ENCODE measurements at regions not wholly inside any gene's neighbourhood (a gene's known extent, or its start where the extent isn't known, plus 50 kb on each side); places are given as distances from the start of the nearest gene placed in this dataset.

DNA sequence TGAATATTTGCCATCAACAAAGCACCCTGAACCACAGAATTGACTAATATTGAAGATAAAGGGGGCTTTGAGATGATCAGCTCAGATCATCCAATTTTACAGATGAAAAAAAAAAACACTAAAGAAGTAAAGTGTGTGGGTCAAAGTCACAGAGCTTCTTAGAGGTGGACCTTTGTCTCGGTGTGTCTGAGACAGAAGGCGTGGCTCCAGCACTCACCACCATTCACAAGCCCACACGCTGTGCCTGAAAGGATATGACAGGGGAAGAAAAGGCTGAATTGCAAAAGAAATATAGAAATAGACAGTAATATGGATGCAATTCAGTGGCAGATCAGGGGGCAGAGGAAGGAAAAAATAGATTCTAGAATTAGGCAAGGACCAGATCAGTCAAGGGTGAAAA, 114.9 kb upstream of the PLXNA4 start:
- Histone ChIP-seq H3K9me3 (ENCODE audit: low read length) (no peaks in the 10 kb centered on the region), H3K4me3 (ENCODE audit: low read depth, low read length, poor library complexity, severe bottlenecking) (no peak overlapping the region), H3K4me1 (ENCODE audit: insufficient read depth, low read length, poor library complexity, severe bottlenecking) (no peaks in the 10 kb centered on the region), H4K20me1 (ENCODE audit: insufficient read depth, low read length) (no peaks in the 10 kb centered on the region), H3K9me2 (ENCODE audit: insufficient read depth, low read length) (no peaks in the 10 kb centered on the region), H3K4me2 (ENCODE audit: low read length) (no peak overlapping the region), H3K27ac (ENCODE audit: low read depth, low read length, poor library complexity, severe bottlenecking) (no peak overlapping the region), H3K36me3 (ENCODE audit: insufficient read depth, low read length) (no peaks in the 10 kb centered on the region), H2AFZ (ENCODE audit: low read length) (no peak overlapping the region), H3K79me2 (ENCODE audit: insufficient read depth, low read depth, low read length) (no peaks in the 10 kb centered on the region)
- intact Hi-C loops (cut with micrococcal nuclease; ENCODE audit: unreplicated experiment) = no loop called here
- DNase-seq (ENCODE audit: low spot score) = no peak
- POLR2A ChIA-PET = no interaction called here
- TF ChIP-seq, protein P1, sequence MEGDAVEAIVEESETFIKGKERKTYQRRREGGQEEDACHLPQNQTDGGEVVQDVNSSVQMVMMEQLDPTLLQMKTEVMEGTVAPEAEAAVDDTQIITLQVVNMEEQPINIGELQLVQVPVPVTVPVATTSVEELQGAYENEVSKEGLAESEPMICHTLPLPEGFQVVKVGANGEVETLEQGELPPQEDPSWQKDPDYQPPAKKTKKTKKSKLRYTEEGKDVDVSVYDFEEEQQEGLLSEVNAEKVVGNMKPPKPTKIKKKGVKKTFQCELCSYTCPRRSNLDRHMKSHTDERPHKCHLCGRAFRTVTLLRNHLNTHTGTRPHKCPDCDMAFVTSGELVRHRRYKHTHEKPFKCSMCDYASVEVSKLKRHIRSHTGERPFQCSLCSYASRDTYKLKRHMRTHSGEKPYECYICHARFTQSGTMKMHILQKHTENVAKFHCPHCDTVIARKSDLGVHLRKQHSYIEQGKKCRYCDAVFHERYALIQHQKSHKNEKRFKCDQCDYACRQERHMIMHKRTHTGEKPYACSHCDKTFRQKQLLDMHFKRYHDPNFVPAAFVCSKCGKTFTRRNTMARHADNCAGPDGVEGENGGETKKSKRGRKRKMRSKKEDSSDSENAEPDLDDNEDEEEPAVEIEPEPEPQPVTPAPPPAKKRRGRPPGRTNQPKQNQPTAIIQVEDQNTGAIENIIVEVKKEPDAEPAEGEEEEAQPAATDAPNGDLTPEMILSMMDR (conservative IDR thresholded peaks at IDR 0.05; ENCODE audit: low read length) = no peak
- TF ChIP-seq EZH2phosphoT487 (IDR thresholded peaks at IDR 0.05; ENCODE audit: borderline replicate concordance, low read depth, low read length) = no peak
- CTCF ChIA-PET (ENCODE audit: unreplicated experiment) = no interaction called here
- BruUV-seq (replicated peaks) = no TSS peak

DNA sequence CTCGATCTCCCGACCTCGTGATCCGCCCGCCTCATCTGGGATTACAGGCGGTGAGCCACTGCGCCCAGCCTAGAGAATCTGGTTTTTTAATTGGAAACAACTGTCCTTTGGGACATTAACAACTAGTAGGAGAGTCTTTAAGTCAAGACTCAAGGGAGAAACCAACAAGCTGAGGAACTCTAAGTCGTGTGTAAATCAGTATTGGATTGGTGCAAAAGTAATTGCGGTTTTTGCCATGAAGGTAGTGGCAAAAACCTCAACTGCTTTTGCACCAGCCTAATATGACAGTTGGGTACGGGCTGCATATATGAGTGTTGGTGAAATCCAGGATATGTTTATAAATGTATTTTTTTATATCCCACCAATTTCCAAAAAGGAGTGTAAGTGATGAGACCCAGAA, 113.9 kb upstream of the PLXNA4 start:
- no TSS peak for BruUV-seq (replicated peaks)
- POLR2A ChIA-PET = no interaction called here
- no peaks in the 10 kb centered on the region for H3K4me1 ChIP-seq (ENCODE audit: insufficient read depth, low read length, poor library complexity, severe bottlenecking)
- H3K9me2 ChIP-seq (ENCODE audit: insufficient read depth, low read length) = no peaks in the 10 kb centered on the region
- H4K20me1 ChIP-seq (ENCODE audit: insufficient read depth, low read length) = no peaks in the 10 kb centered on the region
- H3K27ac ChIP-seq (ENCODE audit: low read depth, low read length, poor library complexity, severe bottlenecking) = no peak overlapping the region
- H3K4me3 ChIP-seq (ENCODE audit: low read depth, low read length, poor library complexity, severe bottlenecking) = no peak overlapping the region
- no peaks in the 10 kb centered on the region for H3K79me2 ChIP-seq (ENCODE audit: insufficient read depth, low read depth, low read length)
- no peak overlapping the region for H3K4me2 ChIP-seq (ENCODE audit: low read length)
- intact Hi-C loops (cut with micrococcal nuclease; ENCODE audit: unreplicated experiment) = no loop called here
- CTCF ChIA-PET (ENCODE audit: unreplicated experiment) = no interaction called here
- DNase-seq (ENCODE audit: low spot score) = no peak
- no peaks in the 10 kb centered on the region for H3K9me3 ChIP-seq (ENCODE audit: low read length)
- no peaks in the 10 kb centered on the region for H3K36me3 ChIP-seq (ENCODE audit: insufficient read depth, low read length)
- no peak overlapping the region for H2AFZ ChIP-seq (ENCODE audit: low read length)
- TF ChIP-seq, protein P1 (conservative IDR thresholded peaks at IDR 0.05; ENCODE audit: low read length) = no peak
- TF ChIP-seq EZH2phosphoT487 (IDR thresholded peaks at IDR 0.05; ENCODE audit: borderline replicate concordance, low read depth, low read length) = no peak

DNA sequence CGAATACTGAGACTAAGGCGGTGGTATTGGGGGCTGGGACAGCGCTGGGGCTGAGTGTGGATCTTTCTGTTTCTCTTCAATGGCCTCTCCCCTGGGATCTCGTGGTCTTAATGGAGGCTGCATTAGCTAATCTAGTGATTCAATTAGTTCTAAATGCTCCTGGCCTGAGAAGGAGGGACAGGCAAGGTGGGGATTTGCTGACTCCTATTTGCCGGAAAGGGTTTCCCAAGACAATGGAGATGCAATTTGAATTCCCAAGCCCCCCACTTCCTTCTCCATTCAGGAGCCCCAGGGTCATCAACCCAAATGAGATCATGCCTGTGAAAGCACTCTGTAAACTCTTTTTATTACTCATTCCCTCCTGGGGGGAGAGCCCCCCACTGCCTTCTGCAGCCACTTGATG, 111.7 kb upstream of the PLXNA4 start:
- intact Hi-C loops (cut with micrococcal nuclease; ENCODE audit: unreplicated experiment) = no loop called here
- CTCF ChIA-PET (ENCODE audit: unreplicated experiment) = no interaction called here
- H3K79me2 ChIP-seq (ENCODE audit: insufficient read depth, low read depth, low read length) = no peaks in the 10 kb centered on the region
- H3K9me3 ChIP-seq (ENCODE audit: low read length) = no peaks in the 10 kb centered on the region
- no peak overlapping the region for H2AFZ ChIP-seq (ENCODE audit: low read length)
- H3K9me2 ChIP-seq (ENCODE audit: insufficient read depth, low read length) = no peaks in the 10 kb centered on the region
- no TSS peak for BruUV-seq (replicated peaks)
- H3K36me3 ChIP-seq (ENCODE audit: insufficient read depth, low read length) = no peaks in the 10 kb centered on the region
- POLR2A ChIA-PET = interaction anchor here (0.7 kb wide), 1 partner anchor 105 kb away, joined by 4 read pairs; no protein-coding TSS in a partner anchor
- no peak overlapping the region for H3K27ac ChIP-seq (ENCODE audit: low read depth, low read length, poor library complexity, severe bottlenecking)
- no peaks in the 10 kb centered on the region for H3K4me1 ChIP-seq (ENCODE audit: insufficient read depth, low read length, poor library complexity, severe bottlenecking)
- DNase-seq (ENCODE audit: low spot score) = no peak
- no peaks in the 10 kb centered on the region for H4K20me1 ChIP-seq (ENCODE audit: insufficient read depth, low read length)
- no peak overlapping the region for H3K4me2 ChIP-seq (ENCODE audit: low read length)
- no peak for TF ChIP-seq EZH2phosphoT487 (IDR thresholded peaks at IDR 0.05; ENCODE audit: borderline replicate concordance, low read depth, low read length)
- TF ChIP-seq, protein P1 (conservative IDR thresholded peaks at IDR 0.05; ENCODE audit: low read length) = no peak
- no peak overlapping the region for H3K4me3 ChIP-seq (ENCODE audit: low read depth, low read length, poor library complexity, severe bottlenecking)

All from OCI-LY7 (cell line).